Nephron progenitor cell (in vitro differentiated cells): ENCODE measurements at regions not wholly inside any gene's neighbourhood (a gene's known extent, or its start where the extent isn't known, plus 50 kb on each side); places are given as distances from the start of the nearest gene placed in this dataset.
"Not testable (repeated sequence)": the region's sequence is repeated elsewhere in the genome, so short reads cannot be mapped to it uniquely, and the experiment has no call there.

ENCODE experiments used
- DNase-seq: peaks from one replicate; pipeline ENCODE4 v3.0.0; 2021
- H3K27ac Mint-ChIP-seq: 2 replicates; pipeline ENCODE4 v1.8.0; 2021; ENCODE audit warnings: mild to moderate bottlenecking, moderate library complexity, mixed read lengths
- H3K27me3 Mint-ChIP-seq: 2 replicates; pipeline ENCODE4 v1.8.0; 2021; ENCODE audit warnings: mild to moderate bottlenecking, low read depth, mixed read lengths; ENCODE audit not compliant: poor library complexity
- H3K36me3 Mint-ChIP-seq: 2 replicates; pipeline ENCODE4 v1.8.0; 2021; ENCODE audit warnings: low read depth, mixed read lengths
- H3K4me1 Mint-ChIP-seq: 2 replicates; pipeline ENCODE4 v1.8.0; 2021; ENCODE audit warnings: mixed read lengths
- H3K4me3 Mint-ChIP-seq: 2 replicates; pipeline ENCODE4 v1.8.0; 2021; ENCODE audit warnings: mild to moderate bottlenecking, moderate library complexity, mixed read lengths
- H3K9me3 Mint-ChIP-seq: 2 replicates; pipeline ENCODE4 v1.8.0; 2021; ENCODE audit warnings: mild to moderate bottlenecking, moderate library complexity, mixed read lengths
- TF ChIP-seq, protein P1 (sequence below): fragments of 200-600 bp; sonication (generic); IDR thresholded peaks from 2 replicates; pipeline ENCODE4 v1.5.0; 2021; ENCODE audit warnings: antibody characterized with exemption

DNA sequence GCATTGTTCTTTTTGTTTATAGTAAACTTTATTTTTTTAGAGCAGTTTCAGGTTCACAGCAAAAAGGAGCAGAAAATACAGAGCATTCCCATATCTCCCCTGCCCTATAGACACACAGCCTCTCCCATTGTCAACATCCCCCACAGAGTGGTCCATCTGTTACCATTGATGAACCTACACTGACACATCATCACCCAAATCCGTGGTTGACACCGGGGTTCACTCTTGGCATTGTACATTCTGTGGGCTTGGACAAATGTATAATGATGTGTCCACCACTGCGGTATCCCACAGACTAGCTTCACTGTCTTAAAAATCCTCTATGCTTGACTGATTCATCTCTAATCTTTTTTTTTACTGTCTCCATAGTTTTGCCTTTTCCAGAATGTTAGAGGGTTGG lies 120.7 kb upstream of the SPATA31C2 start:
- peaks cover 11% of the 10 kb centered on the region for H3K9me3 Mint-ChIP-seq
- H3K4me1 Mint-ChIP-seq = peaks cover 56% of the 10 kb centered on the region
- no peak overlapping the region for H3K4me3 Mint-ChIP-seq
- TF ChIP-seq, protein P1, sequence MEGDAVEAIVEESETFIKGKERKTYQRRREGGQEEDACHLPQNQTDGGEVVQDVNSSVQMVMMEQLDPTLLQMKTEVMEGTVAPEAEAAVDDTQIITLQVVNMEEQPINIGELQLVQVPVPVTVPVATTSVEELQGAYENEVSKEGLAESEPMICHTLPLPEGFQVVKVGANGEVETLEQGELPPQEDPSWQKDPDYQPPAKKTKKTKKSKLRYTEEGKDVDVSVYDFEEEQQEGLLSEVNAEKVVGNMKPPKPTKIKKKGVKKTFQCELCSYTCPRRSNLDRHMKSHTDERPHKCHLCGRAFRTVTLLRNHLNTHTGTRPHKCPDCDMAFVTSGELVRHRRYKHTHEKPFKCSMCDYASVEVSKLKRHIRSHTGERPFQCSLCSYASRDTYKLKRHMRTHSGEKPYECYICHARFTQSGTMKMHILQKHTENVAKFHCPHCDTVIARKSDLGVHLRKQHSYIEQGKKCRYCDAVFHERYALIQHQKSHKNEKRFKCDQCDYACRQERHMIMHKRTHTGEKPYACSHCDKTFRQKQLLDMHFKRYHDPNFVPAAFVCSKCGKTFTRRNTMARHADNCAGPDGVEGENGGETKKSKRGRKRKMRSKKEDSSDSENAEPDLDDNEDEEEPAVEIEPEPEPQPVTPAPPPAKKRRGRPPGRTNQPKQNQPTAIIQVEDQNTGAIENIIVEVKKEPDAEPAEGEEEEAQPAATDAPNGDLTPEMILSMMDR = no peak
- peaks cover 7% of the 10 kb centered on the region for H3K27me3 Mint-ChIP-seq
- no peak for DNase-seq
- no peaks in the 10 kb centered on the region for H3K36me3 Mint-ChIP-seq
- H3K27ac Mint-ChIP-seq = peak overlapping the region; percentile 98

DNA sequence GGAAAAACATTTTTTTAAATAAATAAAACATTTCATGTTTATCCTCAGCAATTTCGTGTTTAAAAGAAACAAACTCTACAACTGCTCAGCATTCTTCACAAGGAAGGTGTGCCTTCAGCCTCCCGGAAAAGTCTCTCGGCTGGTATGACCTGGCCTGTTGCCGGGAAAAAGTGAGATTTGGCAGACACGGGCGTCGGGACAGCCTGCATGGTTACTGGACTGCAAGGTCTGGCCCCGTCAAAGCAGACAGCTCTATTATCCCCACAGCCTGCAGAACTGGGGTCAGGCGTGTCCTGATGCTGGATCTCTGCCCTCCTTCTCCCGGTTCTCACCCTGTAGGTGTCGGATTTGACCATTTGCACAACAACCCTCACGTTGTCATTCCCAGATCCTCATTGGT lies 120.3 kb upstream of the SPATA31C2 start:
- DNase-seq = no peak
- Mint-ChIP-seq H3K27ac (peak overlapping the region; percentile 98), H3K4me1 (peaks cover 56% of the 10 kb centered on the region), H3K36me3 (no peaks in the 10 kb centered on the region), H3K9me3 (peaks cover 14% of the 10 kb centered on the region), H3K4me3 (no peak overlapping the region), H3K27me3 (peaks cover 6% of the 10 kb centered on the region)
- TF ChIP-seq, protein P1 = no peak

DNA sequence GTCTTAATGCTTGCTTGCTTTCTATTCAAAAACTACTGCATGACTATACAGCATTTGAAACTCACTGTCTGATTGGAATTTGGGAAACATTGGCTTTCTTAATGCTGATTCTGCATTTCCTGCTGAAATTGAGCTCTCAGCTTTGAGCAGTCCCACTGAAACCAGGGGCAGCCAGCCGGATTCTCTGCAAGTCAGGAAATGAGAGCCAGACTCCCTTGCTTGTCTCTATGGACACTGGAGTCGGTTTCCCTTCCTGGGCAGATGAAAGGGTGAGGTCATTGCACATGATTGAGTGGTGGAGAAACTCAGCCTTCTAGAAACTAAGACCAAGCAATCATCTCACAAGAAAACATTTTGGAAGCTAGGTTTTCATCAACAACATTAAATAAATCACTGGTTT lies 119.7 kb upstream of the SPATA31C2 start:
- Mint-ChIP-seq H3K4me1 (peaks cover 56% of the 10 kb centered on the region), H3K4me3 (peak overlapping the region; percentile 61), H3K36me3 (no peaks in the 10 kb centered on the region), H3K27me3 (peaks cover 6% of the 10 kb centered on the region), H3K9me3 (peaks cover 18% of the 10 kb centered on the region), H3K27ac (peak overlapping the region; percentile 98)
- DNase-seq = peak; percentile 45
- TF ChIP-seq, protein P1 = no peak

DNA sequence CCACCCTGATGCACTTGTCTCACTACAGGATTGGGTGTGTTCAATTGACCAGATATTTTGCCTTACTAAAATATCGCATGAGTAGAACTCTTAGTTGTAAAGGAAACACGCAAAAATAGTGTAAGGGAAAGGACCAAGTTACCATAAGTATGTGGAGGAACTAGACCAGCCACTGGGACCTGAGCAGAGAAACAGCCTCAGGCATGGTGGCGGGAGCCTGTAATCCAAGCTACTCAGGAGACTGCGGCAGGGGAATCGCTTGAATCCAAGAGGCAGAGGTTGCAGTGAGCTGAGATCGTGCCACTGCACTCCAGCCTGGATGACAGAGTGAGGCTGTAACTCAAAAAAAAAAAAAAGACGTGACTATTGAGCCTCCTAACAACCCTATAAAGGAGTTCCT lies 117.9 kb upstream of the SPATA31C2 start:
- H3K27ac Mint-ChIP-seq = peak overlapping the region; percentile 87
- TF ChIP-seq, protein P1 = no peak
- H3K4me1 Mint-ChIP-seq = peaks cover 56% of the 10 kb centered on the region
- H3K36me3 Mint-ChIP-seq = peaks cover 3% of the 10 kb centered on the region
- no peak for DNase-seq
- H3K9me3 Mint-ChIP-seq = peaks cover 36% of the 10 kb centered on the region
- H3K4me3 Mint-ChIP-seq = no peak overlapping the region
- H3K27me3 Mint-ChIP-seq = peaks cover 6% of the 10 kb centered on the region

DNA sequence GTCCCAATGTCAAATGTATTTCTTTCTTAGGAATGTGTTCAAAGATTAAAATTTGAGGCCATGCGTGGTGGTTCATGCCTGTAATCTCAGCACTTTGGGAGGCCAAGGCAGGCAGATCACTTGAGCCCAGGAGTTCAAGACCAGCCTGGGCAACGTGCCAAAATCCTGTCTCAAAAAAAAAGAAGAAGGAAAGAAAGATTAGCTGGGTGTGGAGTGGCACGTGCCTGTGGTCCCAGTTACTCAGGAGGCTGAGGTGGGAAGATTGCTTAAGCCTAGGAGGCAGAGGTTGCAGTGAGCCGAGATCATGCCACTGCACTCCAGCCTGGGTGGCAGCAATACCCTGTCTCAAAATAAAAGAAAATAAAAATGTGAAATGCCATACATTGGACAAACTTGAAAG lies 117.5 kb upstream of the SPATA31C2 start:
- peaks cover 40% of the 10 kb centered on the region for H3K9me3 Mint-ChIP-seq
- not testable (repeated sequence) for H3K27me3 Mint-ChIP-seq, H3K4me3 Mint-ChIP-seq, H3K36me3 Mint-ChIP-seq, DNase-seq
- H3K27ac Mint-ChIP-seq = peak overlapping the region; percentile 87
- peaks cover 53% of the 10 kb centered on the region for H3K4me1 Mint-ChIP-seq

DNA sequence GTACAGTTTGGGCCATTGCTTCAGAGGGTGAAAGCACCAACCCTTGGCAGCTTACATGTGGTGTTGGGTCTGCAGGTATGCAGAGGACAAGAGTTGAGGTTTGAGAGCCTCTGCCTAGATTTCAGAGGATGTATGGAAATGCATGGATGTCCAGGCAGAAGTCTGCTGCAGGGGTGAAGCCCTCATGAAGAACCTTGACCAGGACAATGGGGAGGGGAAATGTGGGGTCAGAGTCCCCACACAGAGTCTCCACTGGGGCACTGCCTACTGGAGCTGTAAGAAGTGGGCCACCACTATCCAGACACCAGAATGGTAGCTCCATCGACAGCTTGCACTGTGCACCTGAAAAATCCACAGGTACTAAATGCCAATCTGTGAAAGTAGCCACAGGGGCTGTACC lies 113.6 kb upstream of the SPATA31C2 start:
- Mint-ChIP-seq H3K9me3 (peaks cover 67% of the 10 kb centered on the region), H3K27me3 (peaks cover 15% of the 10 kb centered on the region), H3K4me3 (no peak overlapping the region), H3K4me1 (peaks cover 21% of the 10 kb centered on the region), H3K36me3 (peaks cover 13% of the 10 kb centered on the region), H3K27ac (no peak overlapping the region)
- DNase-seq = no peak
- TF ChIP-seq, protein P1 = no peak
